Sigmoid colon (tissue), 4 donors: ENCODE measurements at regions not wholly inside any gene's neighbourhood (a gene's known extent, or its start where the extent isn't known, plus 50 kb on each side); places are given as distances from the start of the nearest gene placed in this dataset.

Source experiments
- CTCF ChIP-seq, 4 experiments: fragments of 450-650 bp in 3 of 4; fragments of 200-600 bp in 1 of 4; IDR thresholded peaks; one replicate each; pipeline ENCODE4 v1.5.1; 2016 to 2019; ENCODE audit warnings: antibody characterized with exemption in 4 of 4, mild to moderate bottlenecking in 3 of 4, moderate library complexity in 2 of 4
- POLR2AphosphoS5 ChIP-seq, 4 donors: sonication (generic); formaldehyde crosslinking; IDR thresholded peaks; one replicate each; pipeline ENCODE4 v1.6.1; 2017; ENCODE audit warnings: antibody characterized with exemption in 4 of 4

GRCh38 chr2:103230796-103231195 is 469.0 kb downstream of the TMEM182 start:
- TF ChIP-seq CTCF (IDR thresholded peaks at IDR 0.05) (no peak), POLR2AphosphoS5 (IDR thresholded peaks at IDR 0.05) (no peak)
